ENCODE measurements at regions not wholly inside any gene's neighbourhood (a gene's known extent, or its start where the extent isn't known, plus 50 kb on each side); places are given as distances from the start of the nearest gene placed in this dataset.

DNA sequence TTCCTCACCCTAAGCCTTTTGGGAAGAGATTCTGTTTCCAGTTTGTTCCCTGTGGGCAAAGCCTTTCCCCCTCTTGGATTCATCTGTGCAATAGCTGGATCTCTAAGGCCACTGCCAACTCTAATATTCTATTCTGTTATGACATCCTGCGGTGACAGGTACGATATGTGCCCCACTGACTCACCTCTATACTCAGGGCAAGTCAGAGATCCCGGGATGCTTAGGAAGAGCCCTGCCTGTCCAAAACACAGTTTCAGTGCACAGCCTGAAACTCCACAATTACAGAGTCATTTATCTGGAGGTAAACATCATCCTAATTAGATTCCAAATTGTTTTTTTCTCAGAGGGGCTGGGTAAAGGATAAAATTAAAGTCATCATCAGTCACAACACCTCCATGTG is 190.2 kb downstream of the TFCP2L1 start:
- TF ChIP-seq, protein P1, sequence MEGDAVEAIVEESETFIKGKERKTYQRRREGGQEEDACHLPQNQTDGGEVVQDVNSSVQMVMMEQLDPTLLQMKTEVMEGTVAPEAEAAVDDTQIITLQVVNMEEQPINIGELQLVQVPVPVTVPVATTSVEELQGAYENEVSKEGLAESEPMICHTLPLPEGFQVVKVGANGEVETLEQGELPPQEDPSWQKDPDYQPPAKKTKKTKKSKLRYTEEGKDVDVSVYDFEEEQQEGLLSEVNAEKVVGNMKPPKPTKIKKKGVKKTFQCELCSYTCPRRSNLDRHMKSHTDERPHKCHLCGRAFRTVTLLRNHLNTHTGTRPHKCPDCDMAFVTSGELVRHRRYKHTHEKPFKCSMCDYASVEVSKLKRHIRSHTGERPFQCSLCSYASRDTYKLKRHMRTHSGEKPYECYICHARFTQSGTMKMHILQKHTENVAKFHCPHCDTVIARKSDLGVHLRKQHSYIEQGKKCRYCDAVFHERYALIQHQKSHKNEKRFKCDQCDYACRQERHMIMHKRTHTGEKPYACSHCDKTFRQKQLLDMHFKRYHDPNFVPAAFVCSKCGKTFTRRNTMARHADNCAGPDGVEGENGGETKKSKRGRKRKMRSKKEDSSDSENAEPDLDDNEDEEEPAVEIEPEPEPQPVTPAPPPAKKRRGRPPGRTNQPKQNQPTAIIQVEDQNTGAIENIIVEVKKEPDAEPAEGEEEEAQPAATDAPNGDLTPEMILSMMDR (IDR thresholded peaks at IDR 0.05) = no peak
- no peak for TF ChIP-seq POLR2A (IDR thresholded peaks at IDR 0.05)
